IMR-90 (cell line): ENCODE measurements at regions not wholly inside any gene's neighbourhood (a gene's known extent, or its start where the extent isn't known, plus 50 kb on each side); places are given as distances from the start of the nearest gene placed in this dataset.

ENCODE experiments used
- microRNA-seq, 2 experiments: library from miRNA; stranded (forward) in 1 of 2; unstranded in 1 of 2; fragments of 10-50 nt in 1 of 2; fragments of <30 nt in 1 of 2; gene quantifications in 1 of 2; microRNA quantifications in 1 of 2; one replicate each; pipeline versions ENCODE3 to v1.1.0; 2013 to 2020; ENCODE audit not compliant: insufficient read depth in 1 of 2, insufficient read length in 1 of 2, unreplicated experiment in 1 of 2
- small RNA-seq, 5 experiments: library from RNA; depleted of rRNA; stranded (forward); fragments of <200 nt; gene quantifications; one replicate each; pipeline ENCODE3, GENCODE V24; 2012

Small RNAs in the stretch of these regions (microRNA-seq; reads per million reads assigned to microRNA genes)
- gene MIR4418 = 0 reads per million in 2 experiments

Small RNAs in the stretch of these regions (small RNA-seq; reads per million reads assigned to genes)
- 0 reads per million in 5 experiments for gene MIR4418
